HG03066 (cell line): ENCODE measurements at regions not wholly inside any gene's neighbourhood (a gene's known extent, or its start where the extent isn't known, plus 50 kb on each side); places are given as distances from the start of the nearest gene placed in this dataset.

Experiments used
- ATAC-seq: cut with Tn5 transposase; IDR thresholded peaks from one replicate; pipeline ENCODE4 v1.9.1; 2021; ENCODE audit warnings: low read depth; ENCODE audit not compliant: unreplicated experiment

- no peak for ATAC-seq
Observed at GRCh38 chr5:128665747-128666355, 127.8 kb upstream of the FBN2 start.

- no peak for ATAC-seq
Observed at GRCh38 chr5:128667152-128667551, 129.1 kb upstream of the FBN2 start.

GRCh38 chr5:128667751-128668150 is 129.7 kb upstream of the FBN2 start:
- ATAC-seq, result no peak

GRCh38 chr5:128668921-128669320 is 130.9 kb upstream of the FBN2 start:
- no peak for ATAC-seq

GRCh38 chr5:128669803-128670202 is 131.8 kb upstream of the FBN2 start:
- ATAC-seq, result no peak

GRCh38 chr5:128671943-128672342 is 133.9 kb upstream of the FBN2 start:
- no peak for ATAC-seq

GRCh38 chr5:128673000-128673399 is 135.0 kb upstream of the FBN2 start:
- ATAC-seq, result no peak

- no peak for ATAC-seq
Observed at GRCh38 chr5:128673411-128673957, 135.4 kb upstream of the FBN2 start.

GRCh38 chr5:128673970-128674369 is 135.9 kb upstream of the FBN2 start:
- ATAC-seq, result no peak

GRCh38 chr5:128674837-128675446 is 136.9 kb upstream of the FBN2 start:
- ATAC-seq, result peak; percentile 90

- no peak for ATAC-seq
Observed at GRCh38 chr5:128681096-128681495, 143.1 kb upstream of the FBN2 start.

- ATAC-seq, result no peak
Observed at GRCh38 chr5:128681764-128682592, 143.9 kb upstream of the FBN2 start.

- ATAC-seq, result no peak
Observed at GRCh38 chr5:128682669-128683068, 144.6 kb upstream of the FBN2 start.

- no peak for ATAC-seq
Observed at GRCh38 chr5:128684961-128685360, 146.9 kb upstream of the FBN2 start.

- no peak for ATAC-seq
Observed at GRCh38 chr5:128687930-128688329, 149.9 kb upstream of the FBN2 start.

- ATAC-seq, result no peak
Observed at GRCh38 chr5:128693764-128694163, 155.7 kb upstream of the FBN2 start.

GRCh38 chr5:128695791-128696530 is 157.9 kb upstream of the FBN2 start:
- no peak for ATAC-seq

- no peak for ATAC-seq
Observed at GRCh38 chr5:128701301-128701700, 163.3 kb upstream of the FBN2 start.

- ATAC-seq, result no peak
Observed at GRCh38 chr5:128703322-128703721, 165.3 kb upstream of the FBN2 start.

- ATAC-seq, result no peak
Observed at GRCh38 chr5:128706269-128706668, 168.2 kb upstream of the FBN2 start.

- ATAC-seq, result no peak
Observed at GRCh38 chr5:128708841-128709240, 170.8 kb upstream of the FBN2 start.
